CD4-positive, alpha-beta memory T cell (primary cell): ENCODE measurements at regions not wholly inside any gene's neighbourhood (a gene's known extent, or its start where the extent isn't known, plus 50 kb on each side); places are given as distances from the start of the nearest gene placed in this dataset.

ENCODE experiments used
- CTCF ChIA-PET: fragments of 350-600 bp; sonication (Branson Sonifier 250); formaldehyde crosslinking; loops from one replicate; lab custom pipeline; 2021; ENCODE audit warnings: inconsistent platforms; ENCODE audit not compliant: partially characterized antibody; lab: Charles Lee
- POLR2A ChIA-PET: fragments of 350-600 bp; sonication (Branson Sonifier 250); formaldehyde crosslinking; loops from one replicate; lab custom pipeline; 2021; ENCODE audit not compliant: partially characterized antibody; lab: Charles Lee
- DNase-seq, 5 donors: peaks; one replicate each; pipeline versions ENCODE4 v3.0.0 to v3.0.0-alpha.2; 2020 to 2022; ENCODE audit warnings: mixed read lengths in 1 of 5
- H3K27ac ChIP-seq: one replicate; pipeline ENCODE4 v1.7.0; 2013; ENCODE audit warnings: low read depth, low read length
- H3K27me3 ChIP-seq: 2 replicates; pipeline ENCODE4 v1.7.0; 2013; ENCODE audit warnings: mild to moderate bottlenecking, low read length, moderate library complexity; ENCODE audit not compliant: insufficient read depth
- H3K36me3 ChIP-seq: 2 replicates; pipeline ENCODE4 v1.7.0; 2013; ENCODE audit warnings: mild to moderate bottlenecking, low read length, moderate library complexity; ENCODE audit not compliant: insufficient read depth
- H3K4me1 ChIP-seq: 2 replicates; pipeline ENCODE4 v1.7.0; 2013; ENCODE audit warnings: mild to moderate bottlenecking, low read length, moderate library complexity; ENCODE audit not compliant: insufficient read depth
- H3K4me3 ChIP-seq, 2 donors: one replicate each; pipeline ENCODE4 v1.7.0; 2013; ENCODE audit warnings: low read length in 2 of 2, mild to moderate bottlenecking in 1 of 2
- H3K9me3 ChIP-seq, 2 donors: one replicate each; pipeline ENCODE4 v1.7.0; 2013; ENCODE audit warnings: low read length in 2 of 2, control low read depth in 1 of 2; ENCODE audit not compliant: control insufficient read depth in 1 of 2
- H3K27ac Mint-ChIP-seq, 7 donors: one replicate each; pipeline ENCODE4 v1.8.0; 2020 to 2021; ENCODE audit warnings: mixed read lengths in 7 of 7, mild to moderate bottlenecking in 6 of 7, inconsistent platforms in 3 of 7, moderate library complexity in 3 of 7
- H3K27me3 Mint-ChIP-seq, 2 donors: one replicate each; pipeline ENCODE4 v1.8.0; 2020 to 2021; ENCODE audit warnings: mixed read lengths in 2 of 2
- H3K36me3 Mint-ChIP-seq, 2 donors: one replicate each; pipeline ENCODE4 v1.8.0; 2020 to 2021; ENCODE audit warnings: mixed read lengths in 2 of 2, inconsistent platforms in 1 of 2, mild to moderate bottlenecking in 1 of 2
- H3K4me1 Mint-ChIP-seq, 4 donors: one replicate each; pipeline ENCODE4 v1.8.0; 2020 to 2021; ENCODE audit warnings: mixed read lengths in 4 of 4, mild to moderate bottlenecking in 1 of 4
- H3K4me3 Mint-ChIP-seq, 8 donors: one replicate each; pipeline ENCODE4 v1.8.0; 2020 to 2021; ENCODE audit warnings: mixed read lengths in 8 of 8, mild to moderate bottlenecking in 7 of 8, moderate library complexity in 6 of 8, inconsistent platforms in 3 of 8
- H3K9me3 Mint-ChIP-seq, 8 donors: one replicate each; pipeline ENCODE4 v1.8.0; 2020 to 2021; ENCODE audit warnings: mixed read lengths in 8 of 8, mild to moderate bottlenecking in 5 of 8, inconsistent platforms in 3 of 8, moderate library complexity in 1 of 8
- intact Hi-C: fragments of 100-400 bp; cut with micrococcal nuclease; formaldehyde crosslinking; loops from one replicate; pipeline ENCODE4 v1.15.1; 2023

- no peak for DNase-seq
- POLR2A ChIA-PET: no interaction called here
- H3K9me3 ChIP-seq: no peaks in the 10 kb centered on the region
- no peaks in the 10 kb centered on the region for H3K27me3 ChIP-seq
- intact Hi-C loops: no loop called here
- no peaks in the 10 kb centered on the region for H3K4me1 ChIP-seq
- no peak overlapping the region for H3K4me3 ChIP-seq
- no peak overlapping the region for H3K27ac Mint-ChIP-seq
- no peak overlapping the region for H3K27ac ChIP-seq
- CTCF ChIA-PET: no interaction called here
- H3K36me3 ChIP-seq: no peaks in the 10 kb centered on the region
- H3K4me3 Mint-ChIP-seq: no peak overlapping the region
- peaks cover 0 to 30% (median 19%) of the 10 kb centered on the region in 8 donors for H3K9me3 Mint-ChIP-seq
- H3K4me1 Mint-ChIP-seq: no peaks in the 10 kb centered on the region
- H3K27me3 Mint-ChIP-seq: no peaks in the 10 kb centered on the region
- no peaks in the 10 kb centered on the region for H3K36me3 Mint-ChIP-seq
These were observed 1388.1 kb downstream of the AMY1C start for GRCh38 chr1:105137543-105138457.

DNA sequence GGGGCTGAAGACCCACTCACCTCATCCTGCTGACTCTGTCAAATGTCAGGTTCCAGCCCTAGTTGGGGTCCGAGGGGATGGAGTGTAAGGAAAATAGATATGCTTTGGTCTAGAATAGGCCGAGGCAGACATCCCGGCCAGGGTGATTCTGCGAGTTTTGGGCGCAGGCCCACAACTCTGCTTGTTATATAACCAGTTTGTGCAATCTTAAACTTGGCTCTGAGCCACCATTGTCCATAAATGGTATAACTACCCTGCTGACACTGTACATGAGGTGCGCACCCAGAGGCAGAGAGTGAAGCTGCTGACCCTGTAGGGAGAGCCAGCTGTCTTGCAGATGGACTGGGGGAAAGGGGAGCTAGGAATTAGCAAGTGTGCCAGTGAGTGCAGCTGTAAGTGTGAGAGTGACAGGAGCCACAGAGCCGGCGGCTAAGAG, 1388.8 kb downstream of the AMY1C start:
- H3K9me3 Mint-ChIP-seq: peaks cover 0 to 30% (median 19%) of the 10 kb centered on the region in 8 donors
- no peaks in the 10 kb centered on the region for H3K36me3 ChIP-seq
- H3K9me3 ChIP-seq: no peaks in the 10 kb centered on the region
- no peak overlapping the region for H3K4me3 ChIP-seq
- no peaks in the 10 kb centered on the region for H3K4me1 ChIP-seq
- CTCF ChIA-PET: interaction anchor here (0.6 kb wide), 1 partner anchor 15 kb away, joined by 3 read pairs; no protein-coding TSS in a partner anchor
- no peaks in the 10 kb centered on the region for H3K27me3 Mint-ChIP-seq
- no peaks in the 10 kb centered on the region for H3K27me3 ChIP-seq
- no peak overlapping the region for H3K27ac ChIP-seq
- intact Hi-C loops: no loop called here
- no peaks in the 10 kb centered on the region for H3K36me3 Mint-ChIP-seq
- no peak for DNase-seq
- no peak overlapping the region for H3K4me3 Mint-ChIP-seq
- no peaks in the 10 kb centered on the region for H3K4me1 Mint-ChIP-seq
- POLR2A ChIA-PET: no interaction called here
- H3K27ac Mint-ChIP-seq: no peak overlapping the region

DNA sequence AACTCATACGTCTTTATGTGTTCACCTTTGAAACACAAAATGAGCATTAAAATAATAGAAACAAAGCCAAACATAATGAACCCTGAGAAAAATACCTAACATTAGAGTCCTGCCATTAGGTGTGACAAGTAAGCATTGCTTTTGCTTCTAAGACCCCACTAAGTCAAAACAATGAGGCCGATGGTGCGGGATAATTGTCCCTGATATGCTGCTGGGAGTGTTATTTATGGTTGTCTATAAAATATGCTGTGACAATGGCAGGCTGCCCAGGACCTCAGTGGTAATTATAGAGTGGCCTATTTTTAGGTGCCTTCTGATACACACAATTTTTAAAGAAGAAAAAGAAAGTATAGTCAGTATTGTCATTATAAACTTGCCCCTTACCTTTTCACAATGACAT, 1423.1 kb downstream of the AMY1C start:
- no peaks in the 10 kb centered on the region for H3K9me3 ChIP-seq
- no peaks in the 10 kb centered on the region for H3K27me3 Mint-ChIP-seq
- no peaks in the 10 kb centered on the region for H3K4me1 Mint-ChIP-seq
- no peak for DNase-seq
- no peak overlapping the region for H3K27ac Mint-ChIP-seq
- H3K36me3 Mint-ChIP-seq: no peaks in the 10 kb centered on the region
- H3K27ac ChIP-seq: no peak overlapping the region
- peaks cover 2 to 14% (median 4%) of the 10 kb centered on the region in 8 donors for H3K9me3 Mint-ChIP-seq
- H3K4me3 ChIP-seq: no peak overlapping the region
- no peaks in the 10 kb centered on the region for H3K36me3 ChIP-seq
- ChIA-PET POLR2A (no interaction called here), CTCF (no interaction called here)
- no peaks in the 10 kb centered on the region for H3K27me3 ChIP-seq
- H3K4me3 Mint-ChIP-seq: no peak overlapping the region
- intact Hi-C loops: no loop called here
- H3K4me1 ChIP-seq: no peaks in the 10 kb centered on the region

DNA sequence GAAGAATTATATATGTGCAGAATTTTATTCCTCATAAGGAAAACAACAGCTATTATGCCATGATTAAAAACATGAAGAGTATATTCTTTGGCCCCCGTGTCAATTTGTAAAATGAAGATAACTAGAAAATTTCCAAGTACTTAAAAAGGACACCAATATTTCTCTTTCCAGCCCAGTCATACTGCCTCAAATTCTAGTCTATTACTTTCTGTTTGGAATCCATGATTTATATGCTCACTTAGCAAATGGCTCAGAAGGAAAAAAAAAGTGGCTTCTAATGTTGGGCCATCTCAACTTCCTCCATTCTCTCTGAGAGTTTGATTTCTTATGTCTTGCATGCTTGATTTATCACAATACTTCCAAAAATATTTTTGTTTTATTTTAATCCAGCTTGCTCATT, 1431.1 kb downstream of the AMY1C start:
- Mint-ChIP-seq H3K9me3 (peaks cover 0 to 20% (median 8%) of the 10 kb centered on the region in 8 donors), H3K4me3 (no peak overlapping the region), H3K36me3 (no peaks in the 10 kb centered on the region), H3K4me1 (no peaks in the 10 kb centered on the region), H3K27me3 (no peaks in the 10 kb centered on the region), H3K27ac (no peak overlapping the region)
- no peak overlapping the region for H3K4me3 ChIP-seq
- intact Hi-C loops: no loop called here
- CTCF ChIA-PET: no interaction called here
- H3K9me3 ChIP-seq: no peaks in the 10 kb centered on the region
- POLR2A ChIA-PET: no interaction called here
- H3K27ac ChIP-seq: no peak overlapping the region
- H3K36me3 ChIP-seq: no peaks in the 10 kb centered on the region
- DNase-seq: no peak
- H3K4me1 ChIP-seq: no peaks in the 10 kb centered on the region
- no peaks in the 10 kb centered on the region for H3K27me3 ChIP-seq

DNA sequence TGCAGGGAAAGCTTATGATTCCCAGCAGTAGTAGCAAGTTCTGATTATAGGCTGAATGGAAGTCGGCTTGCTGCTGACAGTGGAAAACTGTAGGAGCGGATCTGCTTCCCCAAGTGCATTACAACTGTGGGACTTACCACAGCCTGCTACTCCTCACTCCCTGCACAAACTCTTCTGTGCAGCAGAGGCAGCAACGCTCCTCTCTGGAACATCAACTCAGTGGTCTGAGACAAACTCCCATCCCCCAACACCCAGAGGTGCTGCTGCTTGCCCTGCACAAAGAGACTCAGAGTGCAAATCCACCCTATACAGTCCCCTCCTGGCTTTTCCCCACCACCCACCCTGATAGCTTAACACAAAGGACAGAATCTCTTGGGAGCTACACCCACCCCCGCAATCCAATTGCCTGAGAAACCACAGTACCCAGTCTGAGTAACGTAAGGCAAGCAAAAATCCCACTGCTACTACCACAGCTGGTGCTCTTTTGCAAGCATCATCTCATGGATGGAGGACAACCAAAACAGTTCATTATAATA, 1455.2 kb downstream of the AMY1C start:
- H3K27ac ChIP-seq: no peak overlapping the region
- intact Hi-C loops: no loop called here
- no peaks in the 10 kb centered on the region for H3K36me3 ChIP-seq
- POLR2A ChIA-PET: no interaction called here
- H3K27me3 ChIP-seq: no peaks in the 10 kb centered on the region
- peaks cover 0 to 5% of the 10 kb centered on the region in 2 donors for H3K9me3 ChIP-seq
- CTCF ChIA-PET: no interaction called here
- no peak for DNase-seq
- Mint-ChIP-seq H3K27me3 (no peaks in the 10 kb centered on the region), H3K4me3 (no peak overlapping the region), H3K27ac (no peak overlapping the region), H3K4me1 (no peaks in the 10 kb centered on the region), H3K36me3 (no peaks in the 10 kb centered on the region), H3K9me3 (peaks cover 0 to 22% (median 12%) of the 10 kb centered on the region in 8 donors)
- H3K4me3 ChIP-seq: no peak overlapping the region
- no peaks in the 10 kb centered on the region for H3K4me1 ChIP-seq

DNA sequence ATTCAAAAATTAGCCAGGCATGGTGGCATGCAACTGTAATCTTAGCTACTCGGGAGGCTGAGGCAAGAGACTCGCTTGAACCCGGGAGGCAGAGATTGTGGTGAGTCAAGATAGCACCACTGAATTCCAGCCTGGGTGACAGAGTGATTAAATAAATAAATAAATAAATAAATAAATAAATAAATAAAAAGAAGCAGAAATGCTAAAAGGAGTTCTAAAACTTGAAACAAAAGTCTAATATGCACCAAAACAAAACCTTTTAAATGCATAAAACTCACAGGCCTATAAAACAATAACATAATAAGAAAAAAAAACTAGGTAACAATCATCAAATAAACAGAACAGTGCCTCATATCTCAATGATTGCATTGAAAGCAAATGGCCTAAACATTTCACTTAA, 1458.9 kb downstream of the AMY1C start:
- Mint-ChIP-seq H3K36me3 (no peaks in the 10 kb centered on the region), H3K27ac (no peak overlapping the region), H3K9me3 (peaks cover 0 to 31% (median 21%) of the 10 kb centered on the region in 8 donors), H3K4me3 (no peak overlapping the region), H3K4me1 (no peaks in the 10 kb centered on the region), H3K27me3 (no peaks in the 10 kb centered on the region)
- no peaks in the 10 kb centered on the region for H3K4me1 ChIP-seq
- ChIA-PET CTCF (no interaction called here), POLR2A (no interaction called here)
- intact Hi-C loops: no loop called here
- H3K4me3 ChIP-seq: no peak overlapping the region
- no peak overlapping the region for H3K27ac ChIP-seq
- no peaks in the 10 kb centered on the region for H3K27me3 ChIP-seq
- no peak for DNase-seq
- peaks cover 0 to 5% of the 10 kb centered on the region in 2 donors for H3K9me3 ChIP-seq
- no peaks in the 10 kb centered on the region for H3K36me3 ChIP-seq

GRCh38 chr1:105210747-105211146, 1461.0 kb downstream of the AMY1C start:
- POLR2A ChIA-PET: no interaction called here
- no peak overlapping the region for H3K27ac Mint-ChIP-seq

More at GRCh38 chr1:105210747-105211146, 1461.0 kb downstream of the AMY1C start:
- Mint-ChIP-seq H3K4me3 (no peak overlapping the region), H3K27me3 (no peaks in the 10 kb centered on the region), H3K36me3 (no peaks in the 10 kb centered on the region), H3K9me3 (peaks cover 0 to 22% (median 18%) of the 10 kb centered on the region in 8 donors), H3K4me1 (no peaks in the 10 kb centered on the region)
- Histone ChIP-seq H3K4me3 (no peak overlapping the region), H3K4me1 (no peaks in the 10 kb centered on the region), H3K9me3 (no peaks in the 10 kb centered on the region), H3K27me3 (no peaks in the 10 kb centered on the region), H3K27ac (no peak overlapping the region), H3K36me3 (no peaks in the 10 kb centered on the region)
- intact Hi-C loops: no loop called here
- CTCF ChIA-PET: no interaction called here
- no peak for DNase-seq
